ENCODE measurements at regions not wholly inside any gene's neighbourhood (a gene's known extent, or its start where the extent isn't known, plus 50 kb on each side); places are given as distances from the start of the nearest gene placed in this dataset.

DNA sequence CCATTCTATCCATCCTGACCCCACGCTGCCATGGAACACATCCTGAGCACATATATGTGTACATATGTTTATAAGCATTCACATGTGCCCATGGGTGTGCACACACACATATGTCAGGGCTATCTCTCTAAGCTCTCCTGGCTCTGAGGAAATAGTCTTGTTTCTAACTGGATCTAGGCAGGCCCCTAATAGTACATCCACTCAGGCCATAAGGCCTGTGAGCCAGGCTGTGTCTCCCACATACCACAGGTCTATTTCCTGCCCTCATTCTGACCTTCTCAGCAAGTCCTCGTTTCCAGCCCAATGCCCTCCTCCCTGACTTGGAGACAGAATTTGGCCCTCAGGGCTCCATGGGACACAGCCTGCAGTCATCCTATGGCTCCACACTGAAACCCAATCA, 284.8 kb upstream of the CTNNB1 start:
- Histone ChIP-seq H3K36me3 (ENCODE audit: control insufficient read depth, insufficient read depth, low read length) (no peaks in the 10 kb centered on the region), H3K27ac (ENCODE audit: low read depth, low read length) (no peak overlapping the region), H3K27me3 (ENCODE audit: control insufficient read depth, insufficient read depth, low read length) (no peaks in the 10 kb centered on the region), H3K4me3 (ENCODE audit: low read depth, low read length) (no peak overlapping the region), H3K4me1 (ENCODE audit: control insufficient read depth, insufficient read depth, low read length) (peaks cover 7% of the 10 kb centered on the region), H3K9me3 (ENCODE audit: control insufficient read depth, insufficient read depth, low read length) (no peaks in the 10 kb centered on the region)
- DNase-seq (ENCODE audit: low read depth in 4 of 6, low spot score in 6 of 6) = no peak
- 56% methylated on average over 1 of the region's 2 CpGs for WGBS (ENCODE audit: insufficient coverage)

DNA sequence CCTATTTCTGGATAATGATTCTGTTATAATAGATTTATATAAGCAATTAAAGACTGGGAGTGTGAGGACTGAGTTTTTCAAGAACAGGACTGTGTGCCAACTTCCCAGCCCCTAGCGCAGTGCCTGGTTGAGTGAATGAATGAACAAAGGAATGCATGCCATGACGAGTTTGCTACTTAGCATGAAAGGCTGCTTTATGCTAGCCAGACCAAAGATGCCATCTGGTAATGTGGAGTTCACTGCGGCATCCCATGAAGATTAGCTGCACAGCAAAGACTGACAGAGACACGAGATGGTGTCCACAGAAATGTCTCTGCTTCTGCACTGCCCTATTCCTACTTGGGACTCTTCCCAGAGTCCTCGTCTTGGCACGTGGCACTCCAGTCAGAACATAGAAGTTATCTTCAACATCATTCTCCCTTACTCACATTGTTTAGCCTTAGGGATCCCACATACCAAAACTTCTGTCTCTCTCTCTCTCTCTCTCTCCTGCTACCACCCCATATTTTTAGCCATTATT, 283.9 kb upstream of the CTNNB1 start:
- Histone ChIP-seq H3K27ac (ENCODE audit: low read depth, low read length) (no peak overlapping the region), H3K36me3 (ENCODE audit: control insufficient read depth, insufficient read depth, low read length) (no peaks in the 10 kb centered on the region), H3K9me3 (ENCODE audit: control insufficient read depth, insufficient read depth, low read length) (no peaks in the 10 kb centered on the region), H3K27me3 (ENCODE audit: control insufficient read depth, insufficient read depth, low read length) (no peaks in the 10 kb centered on the region), H3K4me1 (ENCODE audit: control insufficient read depth, insufficient read depth, low read length) (peaks cover 7% of the 10 kb centered on the region), H3K4me3 (ENCODE audit: low read depth, low read length) (no peak overlapping the region)
- 52% methylated on average over 6 of the region's 6 CpGs for WGBS (ENCODE audit: insufficient coverage)
- peak in 2 of 6 donors; percentile 43 to 61 for DNase-seq (ENCODE audit: low read depth in 4 of 6, low spot score in 6 of 6)

DNA sequence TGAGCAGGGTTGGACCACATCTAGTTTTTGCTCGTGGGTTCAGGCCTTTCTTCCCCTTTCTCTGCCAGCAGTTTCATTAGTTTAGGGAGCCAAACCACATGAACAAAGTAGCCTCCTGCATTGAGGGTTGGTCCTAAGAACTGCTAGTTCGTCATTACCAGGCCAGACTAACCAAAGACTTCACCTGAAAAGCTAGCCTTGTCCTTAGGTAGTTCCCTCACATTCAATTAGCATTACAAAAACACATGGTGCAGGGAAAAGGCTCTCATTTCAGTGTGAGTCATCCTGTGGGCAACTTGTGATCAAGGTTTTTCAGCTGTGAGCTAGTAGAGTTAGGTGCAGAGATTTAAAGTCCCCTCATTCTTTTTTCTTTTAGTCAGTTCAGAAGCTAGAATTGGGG, 279.3 kb upstream of the CTNNB1 start:
- no peak overlapping the region for H3K27ac ChIP-seq (ENCODE audit: low read depth, low read length)
- no peaks in the 10 kb centered on the region for H3K9me3 ChIP-seq (ENCODE audit: control insufficient read depth, insufficient read depth, low read length)
- no peak for DNase-seq (ENCODE audit: low read depth in 4 of 6, low spot score in 6 of 6)
- H3K4me3 ChIP-seq (ENCODE audit: low read depth, low read length) = no peak overlapping the region
- H3K27me3 ChIP-seq (ENCODE audit: control insufficient read depth, insufficient read depth, low read length) = no peaks in the 10 kb centered on the region
- 80% methylated on average over 1 of the region's 2 CpGs for WGBS (ENCODE audit: insufficient coverage)
- no peaks in the 10 kb centered on the region for H3K36me3 ChIP-seq (ENCODE audit: control insufficient read depth, insufficient read depth, low read length)
- H3K4me1 ChIP-seq (ENCODE audit: control insufficient read depth, insufficient read depth, low read length) = peaks cover 7% of the 10 kb centered on the region

DNA sequence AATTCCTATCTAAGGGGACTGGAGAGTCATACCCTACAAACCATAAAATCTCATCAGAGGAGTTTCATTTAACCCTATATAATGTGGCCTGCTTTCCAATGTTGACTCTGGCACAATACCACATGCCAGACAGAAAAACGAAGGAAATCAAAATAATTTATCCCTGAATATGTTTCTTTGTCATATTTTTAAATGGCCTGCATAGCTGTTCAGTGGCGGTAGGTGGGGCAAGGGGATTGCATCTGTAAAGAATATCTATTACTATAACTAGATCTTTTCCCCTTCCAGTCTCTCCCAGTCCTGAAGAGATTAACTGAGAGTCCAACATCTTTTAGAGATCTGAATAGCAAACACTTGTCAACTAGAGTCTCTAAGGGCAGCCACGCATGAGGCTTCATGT, 278.1 kb upstream of the CTNNB1 start:
- Histone ChIP-seq H3K9me3 (ENCODE audit: control insufficient read depth, insufficient read depth, low read length) (no peaks in the 10 kb centered on the region), H3K27me3 (ENCODE audit: control insufficient read depth, insufficient read depth, low read length) (no peaks in the 10 kb centered on the region), H3K27ac (ENCODE audit: low read depth, low read length) (no peak overlapping the region), H3K4me3 (ENCODE audit: low read depth, low read length) (no peak overlapping the region), H3K4me1 (ENCODE audit: control insufficient read depth, insufficient read depth, low read length) (peaks cover 7% of the 10 kb centered on the region), H3K36me3 (ENCODE audit: control insufficient read depth, insufficient read depth, low read length) (no peaks in the 10 kb centered on the region)
- 100% methylated on average over 1 of the region's 3 CpGs for WGBS (ENCODE audit: insufficient coverage)
- DNase-seq (ENCODE audit: low read depth in 4 of 6, low spot score in 6 of 6) = no peak

DNA sequence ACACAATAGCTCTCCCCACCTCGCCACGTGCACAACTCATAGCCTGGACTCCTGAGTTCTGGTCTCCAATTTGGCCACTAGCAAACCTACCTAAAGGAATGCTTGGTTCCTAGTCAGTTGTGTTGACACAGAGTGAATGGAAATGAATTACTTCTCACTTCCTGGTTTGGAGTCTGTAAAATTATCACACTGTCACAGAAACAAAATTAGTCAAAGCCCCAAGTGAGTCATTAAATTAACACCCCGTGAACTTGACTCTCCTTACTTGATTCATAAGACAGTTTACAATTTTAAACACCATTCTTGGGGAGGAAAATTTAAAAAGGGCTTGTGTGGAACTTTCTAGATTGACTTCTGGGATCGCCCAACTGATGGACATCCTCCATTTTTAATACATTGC, 276.2 kb upstream of the CTNNB1 start:
- Histone ChIP-seq H3K9me3 (ENCODE audit: control insufficient read depth, insufficient read depth, low read length) (no peaks in the 10 kb centered on the region), H3K27ac (ENCODE audit: low read depth, low read length) (no peak overlapping the region), H3K4me3 (ENCODE audit: low read depth, low read length) (no peak overlapping the region), H3K36me3 (ENCODE audit: control insufficient read depth, insufficient read depth, low read length) (no peaks in the 10 kb centered on the region), H3K4me1 (ENCODE audit: control insufficient read depth, insufficient read depth, low read length) (peaks cover 7% of the 10 kb centered on the region), H3K27me3 (ENCODE audit: control insufficient read depth, insufficient read depth, low read length) (no peaks in the 10 kb centered on the region)
- no CpG with 5 or more reads among the region's 4 CpGs for WGBS (ENCODE audit: insufficient coverage)
- no peak for DNase-seq (ENCODE audit: low read depth in 4 of 6, low spot score in 6 of 6)

DNA sequence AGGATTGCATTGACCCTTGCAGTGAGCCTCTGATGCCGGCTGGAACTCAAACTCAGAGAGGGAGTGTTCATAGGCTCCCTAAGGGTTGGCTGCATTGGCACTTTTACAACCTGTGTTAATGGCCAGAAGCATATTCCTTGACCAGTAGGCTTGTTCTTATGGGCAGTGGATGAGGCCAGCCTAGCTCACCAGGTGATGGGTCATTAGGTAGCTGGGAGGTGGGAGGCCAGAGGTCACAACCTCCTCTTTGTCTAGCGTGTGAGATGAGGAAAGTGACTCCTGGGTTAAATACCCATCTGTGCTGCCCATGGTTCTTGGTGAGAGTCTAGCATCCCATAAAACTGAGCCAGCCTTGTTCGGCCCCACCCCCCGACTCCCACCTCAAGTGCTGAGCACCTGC, 275.7 kb upstream of the CTNNB1 start:
- 69% methylated on average over 2 of the region's 4 CpGs for WGBS (ENCODE audit: insufficient coverage)
- no peaks in the 10 kb centered on the region for H3K27me3 ChIP-seq (ENCODE audit: control insufficient read depth, insufficient read depth, low read length)
- no peak for DNase-seq (ENCODE audit: low read depth in 4 of 6, low spot score in 6 of 6)
- H3K27ac ChIP-seq (ENCODE audit: low read depth, low read length) = no peak overlapping the region
- no peak overlapping the region for H3K4me3 ChIP-seq (ENCODE audit: low read depth, low read length)
- no peaks in the 10 kb centered on the region for H3K9me3 ChIP-seq (ENCODE audit: control insufficient read depth, insufficient read depth, low read length)
- H3K4me1 ChIP-seq (ENCODE audit: control insufficient read depth, insufficient read depth, low read length) = peaks cover 7% of the 10 kb centered on the region
- no peaks in the 10 kb centered on the region for H3K36me3 ChIP-seq (ENCODE audit: control insufficient read depth, insufficient read depth, low read length)

DNA sequence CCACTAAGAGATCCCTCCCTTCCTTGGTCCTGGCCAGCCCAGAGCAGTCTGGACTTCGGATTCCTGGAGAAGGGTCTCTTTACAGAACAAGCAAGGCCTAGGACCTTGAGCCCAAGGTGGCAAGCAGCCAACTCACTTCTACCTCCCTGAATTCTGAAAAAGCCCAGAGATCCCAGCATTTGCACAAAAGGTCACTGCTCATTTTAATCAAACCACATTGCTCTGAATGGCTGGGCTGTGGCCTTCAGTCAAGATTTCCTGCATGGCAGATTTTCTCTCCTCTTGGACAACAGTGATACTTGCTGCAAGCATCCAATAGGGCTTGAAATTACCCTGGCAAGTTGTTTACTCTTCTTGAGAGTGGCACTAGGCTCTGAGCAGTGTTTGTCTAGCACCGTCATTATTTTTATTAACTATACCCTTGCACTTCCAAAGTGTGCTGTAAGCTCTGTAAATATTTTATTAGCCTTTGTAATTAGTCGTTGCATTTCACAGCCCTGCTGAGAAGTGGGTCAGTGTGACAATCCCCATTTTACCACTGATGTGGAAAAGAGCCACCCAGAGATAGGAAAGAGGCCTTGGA, 274.7 kb upstream of the CTNNB1 start:
- Histone ChIP-seq H3K27ac (ENCODE audit: low read depth, low read length) (no peak overlapping the region), H3K36me3 (ENCODE audit: control insufficient read depth, insufficient read depth, low read length) (no peaks in the 10 kb centered on the region), H3K4me3 (ENCODE audit: low read depth, low read length) (no peak overlapping the region), H3K9me3 (ENCODE audit: control insufficient read depth, insufficient read depth, low read length) (no peaks in the 10 kb centered on the region), H3K4me1 (ENCODE audit: control insufficient read depth, insufficient read depth, low read length) (peaks cover 7% of the 10 kb centered on the region), H3K27me3 (ENCODE audit: control insufficient read depth, insufficient read depth, low read length) (no peaks in the 10 kb centered on the region)
- 63% methylated on average over 1 of the region's 3 CpGs for WGBS (ENCODE audit: insufficient coverage)
- peak in 3 of 6 donors; percentile 14 to 62 (median 60) for DNase-seq (ENCODE audit: low read depth in 4 of 6, low spot score in 6 of 6)

DNA sequence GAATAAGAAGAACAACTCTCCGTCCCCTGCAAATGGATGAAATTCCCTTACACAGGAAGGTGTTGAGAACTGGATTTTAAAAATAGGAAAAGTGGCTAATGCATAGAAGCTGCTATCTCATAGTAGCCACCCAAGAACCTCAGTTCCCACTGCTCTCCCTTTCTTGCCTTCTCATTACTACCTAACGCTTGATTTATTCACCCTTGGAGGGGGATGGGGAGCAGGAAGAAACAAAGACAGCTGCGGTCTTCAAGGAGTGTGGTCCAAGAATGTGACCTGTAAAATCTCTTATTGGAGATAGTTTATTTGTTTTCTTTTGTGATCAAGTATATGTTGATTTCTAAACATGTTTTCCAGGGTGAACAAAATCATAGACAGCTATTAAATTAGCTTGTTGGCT, 274.1 kb upstream of the CTNNB1 start:
- Histone ChIP-seq H3K4me1 (ENCODE audit: control insufficient read depth, insufficient read depth, low read length) (peaks cover 7% of the 10 kb centered on the region), H3K4me3 (ENCODE audit: low read depth, low read length) (no peak overlapping the region), H3K9me3 (ENCODE audit: control insufficient read depth, insufficient read depth, low read length) (no peaks in the 10 kb centered on the region), H3K36me3 (ENCODE audit: control insufficient read depth, insufficient read depth, low read length) (no peaks in the 10 kb centered on the region), H3K27me3 (ENCODE audit: control insufficient read depth, insufficient read depth, low read length) (no peaks in the 10 kb centered on the region), H3K27ac (ENCODE audit: low read depth, low read length) (no peak overlapping the region)
- no CpG with 5 or more reads among the region's 3 CpGs for WGBS (ENCODE audit: insufficient coverage)
- DNase-seq (ENCODE audit: low read depth in 4 of 6, low spot score in 6 of 6) = peak in 1 of 6 donors; percentile 36

DNA sequence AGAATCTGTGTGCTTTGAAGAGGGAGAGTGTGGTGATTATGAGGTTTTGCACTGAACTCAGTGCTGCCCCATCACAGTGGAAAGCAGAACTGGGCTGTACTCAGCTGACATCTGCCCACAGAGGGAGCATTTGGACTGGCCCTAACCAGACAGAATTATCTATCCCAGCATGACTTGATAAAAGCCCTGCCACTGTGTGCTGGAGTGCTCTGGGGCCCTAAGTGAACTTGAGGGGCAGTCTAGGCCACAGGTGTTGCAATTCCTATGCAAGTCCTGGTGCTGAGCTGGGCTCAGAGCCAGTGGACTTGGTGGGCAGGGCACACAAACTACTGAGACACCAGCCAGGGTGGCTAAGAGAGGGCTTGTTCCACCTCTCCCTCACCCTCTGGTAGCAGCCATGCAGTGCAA, 269.2 kb upstream of the CTNNB1 start:
- no peaks in the 10 kb centered on the region for H3K9me3 ChIP-seq (ENCODE audit: control insufficient read depth, insufficient read depth, low read length)
- no peak overlapping the region for H3K4me3 ChIP-seq (ENCODE audit: low read depth, low read length)
- no peak for DNase-seq (ENCODE audit: low read depth in 4 of 6, low spot score in 6 of 6)
- no peaks in the 10 kb centered on the region for H3K36me3 ChIP-seq (ENCODE audit: control insufficient read depth, insufficient read depth, low read length)
- no peak overlapping the region for H3K27ac ChIP-seq (ENCODE audit: low read depth, low read length)
- H3K27me3 ChIP-seq (ENCODE audit: control insufficient read depth, insufficient read depth, low read length) = no peaks in the 10 kb centered on the region
- H3K4me1 ChIP-seq (ENCODE audit: control insufficient read depth, insufficient read depth, low read length) = no peaks in the 10 kb centered on the region

DNA sequence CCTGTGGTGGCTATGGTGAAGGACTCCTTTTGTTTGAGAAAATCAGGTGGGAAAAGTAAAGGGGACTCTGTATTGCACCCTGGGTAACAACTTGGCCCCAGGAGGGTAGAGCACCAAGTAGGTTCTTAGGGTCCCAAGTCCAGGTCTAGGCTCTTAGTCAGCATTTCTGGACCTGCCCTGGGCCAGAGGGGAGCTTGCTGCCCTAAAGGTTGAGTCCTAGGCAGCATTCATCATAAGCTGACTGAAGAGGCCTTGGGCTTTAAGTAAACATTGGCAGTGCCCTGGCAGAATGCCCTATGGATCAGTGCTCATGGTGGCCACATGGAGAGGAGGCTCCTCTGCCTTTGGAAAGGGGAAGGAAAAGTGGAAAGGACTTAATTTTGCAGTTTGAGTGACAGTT, 268.5 kb upstream of the CTNNB1 start:
- no peaks in the 10 kb centered on the region for H3K27me3 ChIP-seq (ENCODE audit: control insufficient read depth, insufficient read depth, low read length)
- no peak overlapping the region for H3K27ac ChIP-seq (ENCODE audit: low read depth, low read length)
- no peaks in the 10 kb centered on the region for H3K9me3 ChIP-seq (ENCODE audit: control insufficient read depth, insufficient read depth, low read length)
- no peaks in the 10 kb centered on the region for H3K36me3 ChIP-seq (ENCODE audit: control insufficient read depth, insufficient read depth, low read length)
- no peak overlapping the region for H3K4me3 ChIP-seq (ENCODE audit: low read depth, low read length)
- no peaks in the 10 kb centered on the region for H3K4me1 ChIP-seq (ENCODE audit: control insufficient read depth, insufficient read depth, low read length)
- no peak for DNase-seq (ENCODE audit: low read depth in 4 of 6, low spot score in 6 of 6)

All from spinal cord (tissue), 9 donors.